SU-DHL-6 (cell line): ENCODE measurements at regions not wholly inside any gene's neighbourhood (a gene's known extent, or its start where the extent isn't known, plus 50 kb on each side); places are given as distances from the start of the nearest gene placed in this dataset.

Source experiments
- H2AFZ ChIP-seq: fragments of 200-600 bp; sonication (generic); 2 replicates; pipeline ENCODE4 v1.6.1; 2014; ENCODE audit warnings: low read depth, mild to moderate bottlenecking, moderate library complexity, mixed read lengths, antibody characterized with exemption, low read length; ENCODE audit not compliant: severe bottlenecking
- H3F3A ChIP-seq: fragments of 200-600 bp; shearing (Covaris generic); 2 replicates; pipeline ENCODE4 v1.6.0; 2016; ENCODE audit warnings: antibody characterized with exemption, mild to moderate bottlenecking; ENCODE audit not compliant: insufficient read depth
- H3K27ac ChIP-seq: fragments of 200-600 bp; sonication (generic); 2 replicates; pipeline ENCODE4 v1.5.1; 2016; ENCODE audit warnings: low read depth, mild to moderate bottlenecking, low read length, moderate library complexity, mixed read lengths
- H3K27me3 ChIP-seq: fragments of 200-600 bp; sonication (generic), shearing (Covaris generic); 2 replicates; pipeline ENCODE4 v1.6.0; 2014; ENCODE audit warnings: mild to moderate bottlenecking, low read length
- H3K36me3 ChIP-seq: fragments of 200-600 bp; sonication (generic); 2 replicates; pipeline ENCODE4 v1.6.1; 2014; ENCODE audit warnings: mild to moderate bottlenecking, low read length, mixed read lengths
- H3K4me2 ChIP-seq: fragments of 300-600, 200-600 bp; shearing (Covaris generic), sonication (generic); 2 replicates; pipeline ENCODE4 v1.6.0; 2014; ENCODE audit warnings: low read length, low read depth, mild to moderate bottlenecking; ENCODE audit not compliant: poor library complexity, severe bottlenecking
- H3K4me3 ChIP-seq: fragments of 200-600 bp; sonication (generic); 2 replicates; pipeline ENCODE4 v1.5.1; 2014; ENCODE audit warnings: antibody characterized with exemption, low read length, mild to moderate bottlenecking, mixed read lengths; ENCODE audit not compliant: insufficient read depth, poor library complexity, severe bottlenecking
- H3K79me2 ChIP-seq: fragments of 200-600 bp; sonication (generic); 2 replicates; pipeline ENCODE4 v1.6.1; 2014; ENCODE audit warnings: mild to moderate bottlenecking, low read length, moderate library complexity; ENCODE audit not compliant: insufficient read depth
- H3K9ac ChIP-seq: fragments of 200-600 bp; sonication (generic); 2 replicates; pipeline ENCODE4 v1.7.0; 2014; ENCODE audit warnings: mild to moderate bottlenecking, low read length
- H3K9me2 ChIP-seq: fragments of 200-600 bp; sonication (generic); replicated peaks from 2 replicates; pipeline ENCODE4 v1.6.1; 2014; ENCODE audit warnings: low read length; ENCODE audit not compliant: insufficient read depth
- H3K9me3 ChIP-seq: fragments of 200-600 bp; sonication (generic); 2 replicates; pipeline ENCODE4 v1.6.1; 2014; ENCODE audit warnings: low read length, mixed read lengths; ENCODE audit not compliant: insufficient read depth
- H4K20me1 ChIP-seq: fragments of 200-600 bp; sonication (generic); 2 replicates; pipeline ENCODE4 v1.6.1; 2014; ENCODE audit warnings: low read depth, mild to moderate bottlenecking, antibody characterized with exemption, low read length, moderate library complexity, mixed read lengths
- CTCF ChIP-seq: fragments of 200-600 bp; sonication (generic); IDR thresholded peaks from one replicate; pipeline ENCODE4 v1.5.1; 2017; ENCODE audit warnings: antibody characterized with exemption, mild to moderate bottlenecking, low read length, moderate library complexity; ENCODE audit not compliant: insufficient read depth, poor library complexity, severe bottlenecking
- EZH2phosphoT487 ChIP-seq: fragments of 200-600 bp; sonication (generic), shearing (Covaris generic); conservative IDR thresholded peaks from 2 replicates; pipeline ENCODE4 v1.6.1; 2018; ENCODE audit warnings: mild to moderate bottlenecking, antibody characterized with exemption, low read length, moderate library complexity, mixed read lengths

- no peak for TF ChIP-seq EZH2phosphoT487
- no peak for TF ChIP-seq CTCF
- Histone ChIP-seq H3K9me2 (no peaks in the 10 kb centered on the region), H3K36me3 (no peaks in the 10 kb centered on the region), H3K27ac (no peak overlapping the region), H3K79me2 (no peaks in the 10 kb centered on the region), H3K27me3 (no peaks in the 10 kb centered on the region), H3F3A (no peaks in the 10 kb centered on the region), H3K9me3 (peaks cover 13% of the 10 kb centered on the region), H3K4me3 (no peak overlapping the region), H3K9ac (no peak overlapping the region), H4K20me1 (no peaks in the 10 kb centered on the region), H2AFZ (no peak overlapping the region), H3K4me2 (no peak overlapping the region)
Measured at GRCh38 chr7:46767071-46767470, 814.8 kb downstream of the TNS3 start.

GRCh38 chr7:46764100-46764936 lies 817.6 kb downstream of the TNS3 start:
- H3K36me3 ChIP-seq, result no peaks in the 10 kb centered on the region
- H3K4me3 ChIP-seq, result no peak overlapping the region
- H3K4me2 ChIP-seq, result no peak overlapping the region
- no peak overlapping the region for H3K27ac ChIP-seq
- H3K9me3 ChIP-seq, result peaks cover 5% of the 10 kb centered on the region; the same call in 1 of the 2 replicates
- H3F3A ChIP-seq, result no peaks in the 10 kb centered on the region
- TF ChIP-seq CTCF (no peak), EZH2phosphoT487 (no peak)
- H4K20me1 ChIP-seq, result no peaks in the 10 kb centered on the region
- H3K27me3 ChIP-seq, result no peaks in the 10 kb centered on the region
- no peaks in the 10 kb centered on the region for H3K79me2 ChIP-seq
- no peak overlapping the region for H3K9ac ChIP-seq
- no peak overlapping the region for H2AFZ ChIP-seq
- H3K9me2 ChIP-seq, result no peaks in the 10 kb centered on the region

GRCh38 chr7:46763344-46763743 lies 818.6 kb downstream of the TNS3 start:
- Histone ChIP-seq H3K36me3 (no peaks in the 10 kb centered on the region), H3K9me2 (no peaks in the 10 kb centered on the region), H4K20me1 (no peaks in the 10 kb centered on the region), H3K27ac (no peak overlapping the region), H3K27me3 (no peaks in the 10 kb centered on the region), H2AFZ (no peak overlapping the region), H3K79me2 (no peaks in the 10 kb centered on the region), H3K4me2 (no peak overlapping the region), H3K9me3 (no peaks in the 10 kb centered on the region), H3F3A (no peaks in the 10 kb centered on the region), H3K9ac (no peak overlapping the region), H3K4me3 (no peak overlapping the region)
- TF ChIP-seq EZH2phosphoT487 (no peak), CTCF (no peak)
